HG03469 (cell line): ENCODE measurements at regions not wholly inside any gene's neighbourhood (a gene's known extent, or its start where the extent isn't known, plus 50 kb on each side); places are given as distances from the start of the nearest gene placed in this dataset.

ENCODE experiments used
- ATAC-seq: cut with Tn5 transposase; IDR thresholded peaks from one replicate; pipeline ENCODE4 v1.9.1; 2021; ENCODE audit warnings: mild to moderate bottlenecking, moderate library complexity, moderate number of reproducible peaks; ENCODE audit not compliant: unreplicated experiment

DNA sequence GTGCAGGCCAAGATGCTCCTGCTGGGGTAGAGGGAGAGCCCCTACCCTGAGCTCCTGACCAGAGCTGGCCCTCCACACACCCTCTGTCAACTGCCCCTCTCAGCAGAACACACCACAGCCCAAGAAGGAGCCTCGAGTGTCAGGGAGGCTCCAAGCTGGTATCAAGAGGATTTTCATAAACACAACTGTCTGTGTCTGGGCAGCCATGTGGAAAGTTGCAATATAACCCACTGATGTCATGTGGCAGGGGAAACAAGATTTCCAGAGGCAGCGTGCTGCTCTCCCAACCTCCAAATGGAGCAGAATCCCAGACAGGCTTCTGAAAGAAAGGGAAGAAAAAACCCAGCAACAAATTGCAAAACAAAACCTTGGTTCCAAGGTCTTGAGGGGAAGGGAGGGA, 569.9 kb downstream of the BUD13 start:
- ATAC-seq, result no peak

DNA sequence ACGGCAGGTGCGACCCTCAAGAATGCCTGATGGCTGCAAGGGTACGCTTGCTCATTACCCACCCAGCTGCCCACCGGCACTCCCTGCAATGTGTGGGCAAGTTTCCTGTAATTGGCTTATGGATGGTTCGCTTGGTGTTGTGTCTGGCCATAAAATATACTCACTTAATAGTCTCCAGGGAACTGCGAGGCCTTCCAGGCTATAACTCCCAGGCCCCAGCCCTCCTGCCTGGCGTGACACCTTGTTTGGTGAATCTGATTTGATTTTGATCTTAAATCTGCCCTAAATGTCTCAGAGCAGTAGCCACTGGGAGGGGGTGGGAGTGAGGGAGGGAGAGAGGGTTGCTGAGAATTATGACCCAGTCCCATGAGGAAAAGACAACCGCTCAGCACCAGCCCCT, 572.2 kb downstream of the BUD13 start:
- no peak for ATAC-seq

GRCh38 chr11:116199182-116199581, 573.6 kb downstream of the BUD13 start:
- no peak for ATAC-seq

DNA sequence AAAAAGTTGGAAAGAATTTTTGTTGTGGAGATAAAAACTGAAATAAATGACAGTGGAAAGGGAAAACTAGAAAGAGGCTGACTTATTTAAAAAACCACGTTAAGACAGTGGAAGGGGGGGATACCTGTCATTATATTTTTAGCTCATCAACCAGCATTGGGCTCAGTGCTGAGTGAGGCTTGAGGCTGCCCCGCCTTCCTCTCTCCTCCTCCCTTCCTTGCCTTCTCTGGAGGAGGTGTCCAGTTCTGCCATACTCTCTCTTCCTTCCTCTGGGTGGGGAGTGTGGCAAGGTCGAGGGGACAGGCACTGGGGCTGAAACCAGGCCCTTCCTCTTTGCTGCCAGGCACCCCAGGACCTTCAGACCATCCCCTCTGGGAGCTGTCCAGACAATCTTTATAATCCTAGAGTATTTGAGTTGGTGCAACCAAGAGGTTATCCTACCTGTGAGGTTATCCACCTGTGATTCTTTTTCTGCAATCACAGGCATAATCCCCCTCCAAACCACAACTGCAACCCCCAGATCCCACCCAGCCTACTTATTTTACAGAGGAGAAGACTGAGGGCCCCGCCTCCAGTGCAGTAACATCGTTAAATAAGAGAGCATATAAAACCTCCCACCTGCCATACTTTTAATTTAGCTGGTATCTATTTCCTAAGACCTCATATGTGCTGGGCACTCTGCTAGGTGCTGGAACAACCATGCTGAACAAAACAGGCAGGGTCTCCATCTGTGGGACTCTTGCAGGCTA, 578.5 kb downstream of the BUD13 start:
- ATAC-seq, result no peak

GRCh38 chr11:116193321-116194131, 579.3 kb downstream of the BUD13 start:
- no peak for ATAC-seq

DNA sequence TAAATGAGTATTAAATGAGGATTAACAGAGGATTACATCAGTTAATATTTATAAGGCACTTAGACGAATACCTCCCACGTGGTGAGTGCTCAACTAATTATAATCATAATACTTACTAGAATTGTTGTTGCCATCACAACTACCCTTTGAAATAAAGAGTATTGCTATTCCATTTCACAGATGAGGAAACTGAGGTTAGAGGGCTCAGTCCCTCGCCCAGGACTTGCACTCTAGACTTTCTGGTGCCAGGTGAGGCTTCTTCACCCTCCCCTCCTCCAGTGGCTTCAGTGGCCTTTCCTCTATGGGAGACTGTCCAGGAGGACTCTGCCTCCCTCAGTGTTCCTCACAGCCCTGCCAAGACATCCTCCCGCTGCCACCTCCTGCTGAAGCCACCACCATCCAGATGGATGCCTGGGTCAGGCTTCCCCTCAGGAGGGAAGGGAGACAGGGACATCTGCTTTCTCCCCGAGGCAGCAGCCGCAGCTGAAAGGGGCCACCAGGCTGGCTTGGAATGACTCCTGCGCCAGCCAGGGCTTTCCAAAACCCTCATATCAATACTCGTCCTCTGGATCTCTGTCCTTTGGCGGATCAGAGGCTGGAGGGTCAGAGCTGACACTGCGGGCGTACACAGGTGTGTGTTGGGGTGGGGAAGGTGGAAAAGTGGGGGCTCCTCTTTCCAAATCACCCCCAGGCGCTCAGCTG, 580.1 kb downstream of the BUD13 start:
- no peak for ATAC-seq

DNA sequence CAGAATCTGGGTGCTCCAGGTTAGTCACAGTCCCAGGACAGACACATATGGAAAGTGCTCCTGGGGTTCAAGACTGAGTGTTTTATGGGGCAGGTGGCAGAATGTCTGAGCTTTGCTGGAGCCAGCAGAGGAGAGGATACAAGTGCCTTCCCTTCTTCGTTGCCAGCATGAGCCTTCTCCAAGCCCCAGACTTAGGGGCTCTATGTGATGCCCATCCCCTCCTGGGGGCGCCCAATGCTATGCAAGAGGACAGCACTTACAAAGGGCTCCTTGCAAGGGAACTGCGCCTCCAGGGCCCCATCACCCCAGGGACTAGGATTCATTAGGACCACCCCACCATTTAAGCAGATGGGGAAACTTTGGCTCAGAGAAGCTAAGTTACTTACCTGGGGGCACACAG, 581.9 kb downstream of the BUD13 start:
- ATAC-seq, result no peak

DNA sequence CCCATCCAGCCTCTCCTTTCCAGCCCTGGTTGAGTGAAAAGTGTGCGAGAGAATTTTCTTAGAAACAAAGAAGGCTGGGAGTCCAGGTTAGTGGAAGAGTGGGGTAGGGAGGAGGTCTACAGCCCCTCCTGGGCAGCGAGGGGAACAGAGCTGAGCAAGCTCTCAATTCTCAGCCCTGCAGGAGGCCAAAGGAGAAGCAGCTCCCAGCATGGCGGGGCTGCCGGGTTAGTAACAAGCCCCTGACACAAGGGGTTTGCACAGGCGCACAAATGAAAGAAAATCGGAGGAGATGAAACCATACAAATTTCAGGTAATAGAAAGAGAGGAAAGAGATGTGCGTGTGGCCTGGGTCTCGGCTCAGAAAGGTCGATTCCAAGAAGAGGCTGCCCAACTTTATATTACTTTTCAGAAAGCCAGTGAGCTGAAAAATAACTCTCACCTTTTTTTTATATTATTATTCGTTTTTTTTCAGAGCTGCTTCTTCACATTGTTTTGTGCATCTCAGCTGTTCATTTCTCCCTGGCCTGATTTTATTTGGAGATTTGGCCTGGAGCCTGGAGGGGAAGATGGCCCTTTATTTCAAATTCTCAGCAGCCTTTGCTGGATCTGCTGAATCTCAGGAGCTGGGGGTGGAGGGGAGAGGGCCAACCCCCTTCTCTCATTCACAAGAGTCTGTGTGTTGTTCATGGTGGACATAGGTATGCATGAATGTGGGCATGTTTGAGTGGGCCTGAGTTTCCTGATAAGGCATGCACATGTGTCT, 583.2 kb downstream of the BUD13 start:
- no peak for ATAC-seq

DNA sequence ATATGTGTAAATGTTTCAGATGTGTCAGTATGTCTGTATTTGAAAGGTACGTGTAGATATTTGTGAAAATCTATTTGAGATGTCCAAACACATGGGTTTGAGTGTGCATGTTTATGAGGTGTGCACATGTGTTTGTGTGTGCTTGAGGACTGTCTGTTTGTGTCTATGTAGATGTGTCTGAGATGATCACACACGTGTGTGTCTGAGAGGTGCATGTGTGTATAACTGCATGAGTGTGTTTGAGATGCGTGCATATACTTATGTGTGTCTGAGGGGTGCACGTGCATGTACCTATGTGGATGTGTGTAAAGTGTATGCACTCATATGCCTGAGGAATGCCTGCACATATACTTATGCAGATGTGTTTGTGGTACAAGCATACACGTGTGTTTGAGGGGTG, 584.4 kb downstream of the BUD13 start:
- ATAC-seq, result no peak

GRCh38 chr11:116187026-116187425, 585.8 kb downstream of the BUD13 start:
- no peak for ATAC-seq

- no peak for ATAC-seq
Measured at GRCh38 chr11:116185551-116185950, 587.2 kb downstream of the BUD13 start.

GRCh38 chr11:116184763-116185162, 588.0 kb downstream of the BUD13 start:
- ATAC-seq, result no peak

GRCh38 chr11:116182356-116182966, 590.3 kb downstream of the BUD13 start:
- ATAC-seq, result no peak

GRCh38 chr11:116180806-116181600, 591.8 kb downstream of the BUD13 start:
- ATAC-seq, result no peak

GRCh38 chr11:116179401-116179800, 593.4 kb downstream of the BUD13 start:
- no peak for ATAC-seq

- no peak for ATAC-seq
Measured at GRCh38 chr11:116177521-116178210, 595.1 kb downstream of the BUD13 start.

DNA sequence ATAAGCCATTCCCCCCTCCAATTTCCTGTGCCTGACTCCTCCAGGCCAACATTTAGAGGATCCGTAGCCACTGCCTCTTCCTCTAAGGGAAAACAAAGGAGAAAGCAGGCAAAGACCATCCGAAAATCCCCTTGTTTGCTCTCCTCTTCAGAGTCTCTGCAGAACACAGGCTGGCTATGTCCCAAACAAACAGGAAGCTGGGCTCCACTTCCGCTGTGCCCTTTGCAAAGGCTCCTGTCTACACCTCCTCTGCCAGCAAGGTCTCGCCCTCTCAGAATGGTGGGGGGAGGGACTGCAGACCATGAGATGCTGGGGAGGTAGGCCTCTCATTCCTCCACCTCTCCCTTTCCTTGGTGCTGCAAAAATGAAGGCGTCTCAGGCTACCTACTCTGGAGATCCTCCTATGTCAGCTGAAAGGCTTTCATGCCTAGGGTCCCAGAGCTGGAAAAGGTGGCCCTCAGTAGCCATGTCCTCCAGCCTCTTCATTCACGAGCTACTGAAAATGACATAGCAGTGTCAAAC, 596.2 kb downstream of the BUD13 start:
- no peak for ATAC-seq

DNA sequence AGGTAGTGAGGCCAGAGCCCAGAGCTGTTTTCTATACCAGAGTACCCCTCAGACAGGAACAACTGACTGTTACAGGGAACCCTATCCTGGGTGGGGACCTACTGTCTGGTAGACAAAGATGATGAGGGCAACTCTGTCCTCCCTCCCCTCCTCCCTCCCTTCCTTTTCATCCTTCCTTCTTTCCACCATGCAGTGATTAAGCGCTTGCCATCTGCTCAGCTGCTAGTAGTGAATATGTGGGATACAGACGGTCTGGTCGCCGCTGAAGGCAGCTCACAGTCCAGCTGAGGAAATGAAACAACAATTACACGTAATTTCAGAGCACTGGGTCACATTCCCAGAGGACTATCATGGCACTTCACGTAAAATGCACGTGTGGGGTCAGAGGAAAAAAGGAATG, 597.1 kb downstream of the BUD13 start:
- no peak for ATAC-seq
